ENCODE measurements at regions not wholly inside any gene's neighbourhood (a gene's known extent, or its start where the extent isn't known, plus 50 kb on each side); places are given as distances from the start of the nearest gene placed in this dataset.

DNA sequence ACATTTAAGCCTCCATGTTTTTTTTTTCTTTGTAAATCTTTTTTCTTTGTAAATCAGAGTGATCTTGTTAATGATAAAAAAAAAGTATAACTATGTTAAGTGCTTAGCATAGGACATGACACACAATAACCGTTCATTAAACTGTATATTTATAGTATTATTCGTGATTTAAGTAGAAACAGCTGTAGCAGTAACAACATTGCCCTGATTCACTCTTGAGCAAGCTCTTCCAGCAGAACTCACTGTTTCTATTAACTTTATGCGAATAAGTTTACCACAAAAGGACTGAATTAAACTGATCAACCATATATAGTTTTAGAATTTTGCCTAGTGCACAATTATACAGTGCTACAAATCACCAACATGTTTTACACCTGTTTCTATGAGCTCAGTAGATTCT, 1338.0 kb upstream of the EYS start:
- no peak for TF ChIP-seq EZH2 (IDR thresholded peaks at IDR 0.05; ENCODE audit: borderline replicate concordance, low read depth, low read length, severe bottlenecking)
- TF ChIP-seq, protein P1, sequence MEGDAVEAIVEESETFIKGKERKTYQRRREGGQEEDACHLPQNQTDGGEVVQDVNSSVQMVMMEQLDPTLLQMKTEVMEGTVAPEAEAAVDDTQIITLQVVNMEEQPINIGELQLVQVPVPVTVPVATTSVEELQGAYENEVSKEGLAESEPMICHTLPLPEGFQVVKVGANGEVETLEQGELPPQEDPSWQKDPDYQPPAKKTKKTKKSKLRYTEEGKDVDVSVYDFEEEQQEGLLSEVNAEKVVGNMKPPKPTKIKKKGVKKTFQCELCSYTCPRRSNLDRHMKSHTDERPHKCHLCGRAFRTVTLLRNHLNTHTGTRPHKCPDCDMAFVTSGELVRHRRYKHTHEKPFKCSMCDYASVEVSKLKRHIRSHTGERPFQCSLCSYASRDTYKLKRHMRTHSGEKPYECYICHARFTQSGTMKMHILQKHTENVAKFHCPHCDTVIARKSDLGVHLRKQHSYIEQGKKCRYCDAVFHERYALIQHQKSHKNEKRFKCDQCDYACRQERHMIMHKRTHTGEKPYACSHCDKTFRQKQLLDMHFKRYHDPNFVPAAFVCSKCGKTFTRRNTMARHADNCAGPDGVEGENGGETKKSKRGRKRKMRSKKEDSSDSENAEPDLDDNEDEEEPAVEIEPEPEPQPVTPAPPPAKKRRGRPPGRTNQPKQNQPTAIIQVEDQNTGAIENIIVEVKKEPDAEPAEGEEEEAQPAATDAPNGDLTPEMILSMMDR (IDR thresholded peaks at IDR 0.05; ENCODE audit: extremely low read depth in 1 of 2, insufficient read depth in 1 of 2, low read depth in 1 of 2, low read length in 2 of 2), result no peak
- TF ChIP-seq, protein P2, sequence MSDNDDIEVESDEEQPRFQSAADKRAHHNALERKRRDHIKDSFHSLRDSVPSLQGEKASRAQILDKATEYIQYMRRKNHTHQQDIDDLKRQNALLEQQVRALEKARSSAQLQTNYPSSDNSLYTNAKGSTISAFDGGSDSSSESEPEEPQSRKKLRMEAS (IDR thresholded peaks at IDR 0.05; ENCODE audit: insufficient read depth, insufficient read length), result no peak
- no peak for TF ChIP-seq POLR2AphosphoS5 (IDR thresholded peaks at IDR 0.05; ENCODE audit: insufficient read depth, low read depth, low read length)
- TF ChIP-seq FOS (IDR thresholded peaks at IDR 0.05; ENCODE audit: borderline replicate concordance, insufficient read depth, low read length), result no peak
- TF ChIP-seq POLR2A (IDR thresholded peaks at IDR 0.05; ENCODE audit: low read depth, low read length), result no peak
- TF ChIP-seq MYC (IDR thresholded peaks at IDR 0.05; ENCODE audit: low read depth, low read length), result no peak

Measured in endothelial cell of umbilical vein (primary cell).